ENCODE measurements at regions not wholly inside any gene's neighbourhood (a gene's known extent, or its start where the extent isn't known, plus 50 kb on each side); places are given as distances from the start of the nearest gene placed in this dataset.

DNA sequence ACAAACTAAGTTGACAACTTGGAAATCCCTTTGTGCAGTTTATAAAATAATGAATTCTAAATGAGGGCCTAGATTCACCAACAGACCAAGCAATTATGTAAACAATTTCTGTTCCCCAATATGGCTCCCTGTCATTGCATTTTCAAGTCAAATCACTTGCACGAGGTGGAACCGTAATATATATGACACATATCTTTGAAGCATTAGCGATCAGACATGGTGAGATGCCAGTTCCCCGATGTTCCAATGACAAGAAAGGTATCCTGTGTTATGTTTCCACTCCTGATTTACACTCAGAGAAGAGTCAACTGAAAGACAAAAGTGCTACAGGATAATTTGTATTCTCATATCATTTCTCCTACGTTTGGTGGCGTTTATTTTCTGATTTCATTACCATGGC is 108.5 kb upstream of the TDRD3 start:
- Histone ChIP-seq H3K9me3 (ENCODE audit: insufficient read depth, low read depth) (no peaks in the 10 kb centered on the region; the same call in 1 of the 2 replicates), H2AFZ (no peak overlapping the region), H3F3A (ENCODE audit: insufficient read depth, low read depth) (no peaks in the 10 kb centered on the region), H3K4me2 (no peak overlapping the region), H3K4me3 (no peak overlapping the region), H3K27me3 (ENCODE audit: insufficient read depth, low read depth) (peaks cover 6% of the 10 kb centered on the region; the same call in 1 of the 2 replicates), H3K36me3 (ENCODE audit: low read depth) (no peaks in the 10 kb centered on the region), H4K20me1 (ENCODE audit: insufficient read depth) (no peaks in the 10 kb centered on the region), H3K27ac (no peak overlapping the region), H3K9me2 (ENCODE audit: insufficient read depth) (no peaks in the 10 kb centered on the region), H3K4me1 (replicated peaks; ENCODE audit: insufficient read depth) (no peaks in the 10 kb centered on the region), H3K79me2 (ENCODE audit: low read depth) (no peaks in the 10 kb centered on the region)
- TF ChIP-seq, protein P1, sequence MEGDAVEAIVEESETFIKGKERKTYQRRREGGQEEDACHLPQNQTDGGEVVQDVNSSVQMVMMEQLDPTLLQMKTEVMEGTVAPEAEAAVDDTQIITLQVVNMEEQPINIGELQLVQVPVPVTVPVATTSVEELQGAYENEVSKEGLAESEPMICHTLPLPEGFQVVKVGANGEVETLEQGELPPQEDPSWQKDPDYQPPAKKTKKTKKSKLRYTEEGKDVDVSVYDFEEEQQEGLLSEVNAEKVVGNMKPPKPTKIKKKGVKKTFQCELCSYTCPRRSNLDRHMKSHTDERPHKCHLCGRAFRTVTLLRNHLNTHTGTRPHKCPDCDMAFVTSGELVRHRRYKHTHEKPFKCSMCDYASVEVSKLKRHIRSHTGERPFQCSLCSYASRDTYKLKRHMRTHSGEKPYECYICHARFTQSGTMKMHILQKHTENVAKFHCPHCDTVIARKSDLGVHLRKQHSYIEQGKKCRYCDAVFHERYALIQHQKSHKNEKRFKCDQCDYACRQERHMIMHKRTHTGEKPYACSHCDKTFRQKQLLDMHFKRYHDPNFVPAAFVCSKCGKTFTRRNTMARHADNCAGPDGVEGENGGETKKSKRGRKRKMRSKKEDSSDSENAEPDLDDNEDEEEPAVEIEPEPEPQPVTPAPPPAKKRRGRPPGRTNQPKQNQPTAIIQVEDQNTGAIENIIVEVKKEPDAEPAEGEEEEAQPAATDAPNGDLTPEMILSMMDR (conservative IDR thresholded peaks at IDR 0.05): no peak
- TF ChIP-seq EZH2 (IDR thresholded peaks at IDR 0.05; ENCODE audit: low read depth): no peak
- intact Hi-C loops (cut with micrococcal nuclease; ENCODE audit: unreplicated experiment): no loop called here
- BruUV-seq (replicated peaks): no TSS peak
- ChIA-PET POLR2A (ENCODE audit: unreplicated experiment) (no interaction called here), CTCF (no interaction called here)
- DNase-seq: no peak

DNA sequence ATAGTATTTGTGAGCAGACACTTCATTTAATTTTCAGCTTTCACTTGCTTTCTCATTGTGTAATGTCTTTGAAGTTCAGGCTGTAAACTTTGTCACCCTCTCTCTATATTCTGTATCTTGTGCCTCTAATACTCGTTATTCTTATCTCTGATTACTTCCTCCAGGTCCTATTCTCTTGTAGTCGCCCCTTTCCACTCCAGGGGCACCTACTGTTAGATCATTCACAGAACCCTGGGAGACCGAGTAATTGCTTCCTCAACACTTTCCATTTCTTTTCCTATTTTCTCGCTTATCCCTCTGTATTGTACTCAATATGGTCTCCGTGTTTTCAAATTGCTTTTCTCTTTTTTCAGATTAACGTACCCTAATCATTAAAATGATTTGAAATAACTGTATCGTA is 93.9 kb upstream of the TDRD3 start:
- no peak for TF ChIP-seq EZH2 (IDR thresholded peaks at IDR 0.05; ENCODE audit: low read depth)
- TF ChIP-seq, protein P1 (conservative IDR thresholded peaks at IDR 0.05): no peak
- no peak overlapping the region for H3K27ac ChIP-seq
- no peak for DNase-seq
- H3F3A ChIP-seq (ENCODE audit: insufficient read depth, low read depth): no peaks in the 10 kb centered on the region
- H2AFZ ChIP-seq: no peak overlapping the region
- CTCF ChIA-PET: no interaction called here
- no TSS peak for BruUV-seq (replicated peaks)
- no peaks in the 10 kb centered on the region for H4K20me1 ChIP-seq (ENCODE audit: insufficient read depth)
- no peaks in the 10 kb centered on the region for H3K9me3 ChIP-seq (ENCODE audit: insufficient read depth, low read depth)
- no peaks in the 10 kb centered on the region for H3K36me3 ChIP-seq (ENCODE audit: low read depth)
- intact Hi-C loops (cut with micrococcal nuclease; ENCODE audit: unreplicated experiment): no loop called here
- no peak overlapping the region for H3K4me3 ChIP-seq
- H3K27me3 ChIP-seq (ENCODE audit: insufficient read depth, low read depth): no peaks in the 10 kb centered on the region
- no peaks in the 10 kb centered on the region for H3K79me2 ChIP-seq (ENCODE audit: low read depth)
- POLR2A ChIA-PET (ENCODE audit: unreplicated experiment): no interaction called here
- no peak overlapping the region for H3K4me2 ChIP-seq
- no peaks in the 10 kb centered on the region for H3K4me1 ChIP-seq (replicated peaks; ENCODE audit: insufficient read depth)
- no peaks in the 10 kb centered on the region for H3K9me2 ChIP-seq (ENCODE audit: insufficient read depth)

DNA sequence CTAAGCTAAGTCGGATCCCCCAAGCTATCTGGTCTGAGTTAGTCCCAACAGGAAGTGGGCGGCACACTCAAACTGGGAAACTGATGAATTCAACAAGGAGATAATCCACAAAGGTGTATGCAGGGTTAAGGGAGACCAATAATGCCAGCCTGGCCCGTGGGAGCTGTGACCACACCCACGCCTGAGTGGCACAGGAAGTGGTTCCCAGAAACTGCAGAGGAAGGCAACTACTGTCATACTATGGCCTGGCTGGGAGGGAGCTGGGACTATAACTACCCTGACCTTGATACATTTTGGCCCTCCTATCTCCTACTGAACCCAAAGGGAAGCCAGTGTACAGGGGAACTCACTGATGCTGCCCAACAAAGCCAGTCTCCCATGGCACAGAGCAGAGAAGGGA is 85.5 kb upstream of the TDRD3 start:
- Histone ChIP-seq H3K9me2 (ENCODE audit: insufficient read depth) (no peaks in the 10 kb centered on the region), H3K27ac (no peak overlapping the region), H3K4me1 (replicated peaks; ENCODE audit: insufficient read depth) (no peaks in the 10 kb centered on the region), H3K4me3 (no peak overlapping the region), H2AFZ (no peak overlapping the region), H3K79me2 (ENCODE audit: low read depth) (no peaks in the 10 kb centered on the region), H3K27me3 (ENCODE audit: insufficient read depth, low read depth) (no peaks in the 10 kb centered on the region), H3K36me3 (ENCODE audit: low read depth) (no peaks in the 10 kb centered on the region), H3K9me3 (ENCODE audit: insufficient read depth, low read depth) (no peaks in the 10 kb centered on the region), H3K4me2 (no peak overlapping the region), H4K20me1 (ENCODE audit: insufficient read depth) (no peaks in the 10 kb centered on the region), H3F3A (ENCODE audit: insufficient read depth, low read depth) (no peaks in the 10 kb centered on the region)
- TF ChIP-seq, protein P1 (conservative IDR thresholded peaks at IDR 0.05): no peak
- TF ChIP-seq EZH2 (IDR thresholded peaks at IDR 0.05; ENCODE audit: low read depth): no peak
- ChIA-PET CTCF (no interaction called here), POLR2A (ENCODE audit: unreplicated experiment) (no interaction called here)
- DNase-seq: no peak
- no TSS peak for BruUV-seq (replicated peaks)
- intact Hi-C loops (cut with micrococcal nuclease; ENCODE audit: unreplicated experiment): no loop called here

All from PC-9 (cell line).